SH-SY5Y (cell line): ENCODE measurements at regions not wholly inside any gene's neighbourhood (a gene's known extent, or its start where the extent isn't known, plus 50 kb on each side); places are given as distances from the start of the nearest gene placed in this dataset.
A peak's percentile ranks its signal among the peaks of the same experiment; 100 is the strongest.

ENCODE experiments used
- GATA2 ChIP-seq: IDR thresholded peaks from 2 replicates; pipeline ENCODE4 v1.6.1; 2011; ENCODE audit warnings: mild to moderate bottlenecking, low read depth, low read length
- GATA3 ChIP-seq: IDR thresholded peaks from 2 replicates; pipeline ENCODE4 v1.6.1; 2011; ENCODE audit warnings: low read depth, mild to moderate bottlenecking, low read length, moderate library complexity

DNA sequence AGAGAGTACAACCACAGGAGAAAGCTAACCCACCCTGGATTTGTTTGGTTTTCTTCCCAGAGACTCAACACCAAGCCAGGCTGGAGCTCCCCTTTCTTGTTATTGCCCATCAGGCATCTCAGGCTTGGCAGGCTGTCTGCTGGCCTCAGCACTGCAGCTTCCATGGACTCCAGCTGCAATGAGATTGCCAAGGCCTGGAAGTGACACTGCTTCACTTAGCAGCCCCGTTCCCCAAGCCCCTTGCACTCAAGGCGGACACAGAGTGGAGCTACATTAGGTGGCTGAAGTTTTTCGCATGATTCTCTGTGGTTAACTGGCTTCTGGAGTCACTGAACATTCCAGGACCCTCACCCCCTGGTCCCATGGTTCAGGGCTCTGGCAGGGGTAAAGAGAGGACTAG is 163.1 kb upstream of the GDF10 start:
- TF ChIP-seq GATA3 (no peak), GATA2 (no peak)

DNA sequence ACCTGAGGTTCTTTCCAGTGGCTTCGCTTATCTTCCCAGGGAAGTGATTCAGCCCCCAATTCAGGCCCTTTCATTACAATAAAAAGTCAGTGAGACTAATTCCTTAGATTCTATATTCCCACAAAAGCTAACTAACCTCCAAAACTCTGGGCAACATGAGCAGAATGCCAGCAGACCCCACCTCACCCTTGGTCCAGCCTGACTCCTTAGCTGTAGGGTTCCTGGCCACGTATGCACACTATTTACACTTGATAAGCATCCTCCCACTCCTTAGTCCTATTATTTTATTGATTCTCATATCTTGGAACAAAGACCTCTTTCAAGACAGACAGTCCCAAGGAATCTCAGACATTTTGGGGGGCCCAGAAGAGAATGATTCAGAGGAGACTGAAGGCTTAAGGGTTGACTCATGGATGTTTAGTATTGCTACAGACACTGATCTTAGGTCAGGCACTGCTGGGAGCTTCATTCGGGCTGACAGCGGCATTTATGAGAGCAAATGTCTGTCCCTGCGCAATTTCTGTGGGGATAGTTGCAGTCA is 162.6 kb upstream of the GDF10 start:
- TF ChIP-seq GATA2: no peak
- no peak for TF ChIP-seq GATA3

DNA sequence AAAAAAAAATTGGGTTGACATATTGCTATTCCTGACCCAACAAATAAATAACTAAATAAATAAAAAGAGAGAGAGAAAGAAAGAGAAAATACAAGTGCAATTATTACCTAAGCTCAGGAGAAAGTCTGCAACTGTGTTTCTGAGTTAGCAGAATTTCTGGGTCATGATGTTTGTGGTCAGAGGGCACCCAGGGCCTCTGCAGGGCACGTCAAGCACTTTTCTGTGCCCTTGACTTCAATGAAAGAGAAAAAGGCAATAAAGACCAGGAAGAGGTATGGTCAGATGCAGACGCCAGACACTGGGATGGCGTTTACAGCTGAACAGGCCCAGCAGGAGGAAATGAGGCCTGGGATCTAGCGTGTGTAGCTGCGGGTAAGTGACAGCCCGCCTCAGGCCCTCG is 160.9 kb upstream of the GDF10 start:
- TF ChIP-seq GATA2 (no peak), GATA3 (no peak)

DNA sequence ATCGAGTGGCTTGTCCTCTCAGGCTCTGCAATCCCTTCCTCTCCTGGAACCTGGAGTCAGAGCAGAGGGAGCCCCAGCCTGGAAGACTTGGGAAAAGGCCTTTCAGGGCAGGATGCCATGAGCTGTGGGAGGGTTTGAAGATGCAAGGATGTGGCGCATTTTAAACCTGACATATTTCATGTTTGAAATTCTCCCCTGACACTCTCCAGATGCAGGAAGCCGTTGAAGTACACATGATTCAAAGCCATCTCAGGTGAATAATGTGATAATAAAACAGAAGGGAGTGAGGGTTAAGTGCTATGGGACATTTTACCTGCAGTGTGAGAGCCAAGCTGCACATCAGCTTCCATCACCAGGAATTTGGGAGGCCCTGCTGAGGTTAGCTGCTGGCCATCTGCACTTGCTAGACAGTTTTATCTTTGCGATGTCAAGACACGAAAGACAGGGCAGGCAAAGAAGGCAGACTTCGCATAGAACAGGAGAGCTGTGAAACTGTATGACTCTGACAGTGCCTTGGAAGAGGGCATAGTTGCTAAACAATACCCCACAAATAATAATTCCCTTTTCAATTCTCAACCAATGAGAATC is 159.1 kb upstream of the GDF10 start:
- TF ChIP-seq GATA3: no peak
- TF ChIP-seq GATA2: no peak

DNA sequence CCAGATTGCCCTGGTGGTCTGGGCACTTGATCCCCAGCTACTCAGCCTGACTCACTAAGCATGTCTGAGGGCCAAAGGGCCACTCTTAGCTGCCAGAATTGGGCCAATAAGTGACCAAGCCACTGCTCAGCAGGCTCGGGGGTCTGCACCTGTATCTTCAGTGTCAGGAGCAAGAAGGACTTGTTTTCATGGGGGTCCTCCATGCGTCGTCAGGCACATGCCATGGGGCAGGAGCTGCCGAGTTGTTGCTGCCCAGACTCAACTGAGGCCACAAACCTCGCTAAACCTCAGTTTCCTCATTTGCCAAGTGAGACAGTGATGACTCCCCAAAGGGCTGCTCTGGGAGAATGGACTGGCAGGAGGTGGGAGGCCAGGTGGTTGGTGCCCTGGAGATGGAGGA is 158.6 kb upstream of the GDF10 start:
- no peak for TF ChIP-seq GATA2
- no peak for TF ChIP-seq GATA3

DNA sequence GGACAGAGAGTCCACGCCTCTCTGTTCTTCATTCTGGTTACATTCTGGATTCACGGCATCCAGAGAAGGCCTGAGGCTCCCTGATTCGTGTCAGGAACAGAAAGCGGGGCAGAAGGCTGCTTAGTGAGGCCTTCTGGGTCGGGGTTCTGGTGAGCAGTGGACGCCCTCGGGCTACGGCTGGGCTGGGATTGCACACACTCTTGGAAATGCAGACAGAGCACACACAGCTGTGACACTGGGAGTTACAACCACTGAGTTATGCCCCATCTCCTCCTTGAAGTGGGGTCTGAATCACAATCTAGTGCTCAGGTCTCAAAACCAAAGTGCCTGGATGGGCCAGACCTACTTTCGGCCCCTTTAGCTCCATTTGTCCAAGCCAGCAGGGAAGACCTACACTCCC is 156.9 kb upstream of the GDF10 start:
- TF ChIP-seq GATA3: no peak
- no peak for TF ChIP-seq GATA2

DNA sequence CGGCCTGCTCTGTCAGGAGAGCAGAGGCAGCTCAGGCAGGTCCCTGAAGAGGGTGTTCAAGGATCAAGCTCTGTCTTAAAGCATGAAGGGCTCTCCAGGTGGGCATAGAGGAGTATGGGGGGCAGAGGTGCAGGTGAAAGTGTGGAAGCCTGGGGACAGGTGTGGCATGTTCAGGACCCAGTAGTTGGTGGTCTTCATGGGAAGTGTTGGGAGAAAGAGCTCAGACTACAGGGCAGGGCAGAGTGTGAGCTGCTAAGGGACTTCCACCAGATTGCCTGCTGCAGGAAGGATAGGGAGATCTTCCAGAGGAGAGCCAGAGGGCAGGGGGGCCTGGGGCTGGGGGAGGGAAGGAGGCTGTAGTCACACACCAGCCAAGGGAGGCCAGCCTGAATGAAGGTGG is 156.5 kb upstream of the GDF10 start:
- TF ChIP-seq GATA2 (no peak), GATA3 (no peak)

DNA sequence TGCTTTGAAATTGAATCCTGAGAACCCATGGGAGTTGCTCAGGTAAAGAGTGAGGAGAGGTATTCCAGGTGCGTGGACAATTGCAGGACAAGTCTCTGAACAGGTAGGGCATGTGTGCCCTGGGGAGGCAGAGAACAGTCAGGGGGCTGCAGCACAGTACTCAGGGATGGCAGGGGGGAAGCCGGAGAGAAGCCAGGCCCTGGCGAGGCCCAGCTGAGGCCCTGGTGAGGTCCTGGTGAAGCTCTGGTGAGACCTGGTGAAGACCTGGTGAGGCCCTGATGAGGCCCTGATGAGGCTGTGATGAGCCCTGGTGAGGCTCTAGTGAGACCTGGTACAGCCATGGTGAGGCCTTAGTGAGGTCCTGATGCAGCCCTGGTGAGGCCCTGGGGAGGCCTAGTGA is 155.5 kb upstream of the GDF10 start:
- no peak for TF ChIP-seq GATA2
- no peak for TF ChIP-seq GATA3

DNA sequence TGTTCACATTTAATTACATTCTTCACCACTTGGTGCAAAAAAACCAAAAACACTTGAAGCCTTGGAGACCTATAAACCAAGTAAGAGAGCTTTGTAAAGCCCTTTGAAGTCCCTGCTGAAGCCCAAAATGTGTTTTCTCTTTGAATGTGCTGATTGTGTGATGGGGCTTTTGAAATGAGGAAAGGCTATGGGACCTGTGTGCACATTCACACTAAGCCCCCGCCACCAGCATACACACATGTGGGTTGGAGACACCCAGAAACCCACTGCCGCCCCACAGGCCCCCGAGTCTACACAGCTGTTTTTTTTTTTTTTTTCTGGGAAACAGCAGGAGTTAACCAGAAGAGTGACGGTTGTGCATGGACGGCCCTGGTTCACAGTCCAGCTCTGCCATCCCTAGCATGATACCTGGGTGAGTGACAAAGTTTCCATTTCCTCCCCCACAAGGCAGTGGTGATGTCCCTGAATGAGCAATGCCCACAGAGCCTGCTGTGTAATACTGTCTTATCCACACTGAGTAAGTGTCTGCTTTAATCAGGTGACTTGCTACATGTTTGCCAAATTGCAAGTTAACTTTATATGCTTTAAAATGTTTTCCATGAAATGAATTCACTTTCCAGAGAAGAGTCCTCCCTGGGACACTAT is 154.6 kb upstream of the GDF10 start:
- TF ChIP-seq GATA2 (no peak), GATA3 (no peak)

DNA sequence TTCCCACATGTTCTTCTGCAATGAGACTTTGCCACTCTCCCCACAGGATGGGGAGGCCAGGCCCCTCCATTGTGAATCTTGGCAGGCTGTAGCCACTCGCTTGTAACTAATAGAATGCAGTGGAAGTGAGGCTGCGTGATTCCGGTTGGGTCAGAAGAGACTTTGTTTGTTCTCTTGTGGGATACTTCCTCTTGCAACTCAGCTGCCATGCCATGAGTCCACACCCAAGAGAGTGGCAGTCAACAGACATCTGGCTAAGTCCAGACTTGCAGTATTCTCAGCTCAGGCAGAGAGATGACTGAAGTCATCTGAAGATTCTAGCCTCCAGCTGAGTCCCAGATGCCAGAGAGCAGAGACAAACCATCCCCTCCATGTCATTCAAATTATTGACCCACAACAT is 153.4 kb upstream of the GDF10 start:
- TF ChIP-seq GATA3 (no peak), GATA2 (no peak)

DNA sequence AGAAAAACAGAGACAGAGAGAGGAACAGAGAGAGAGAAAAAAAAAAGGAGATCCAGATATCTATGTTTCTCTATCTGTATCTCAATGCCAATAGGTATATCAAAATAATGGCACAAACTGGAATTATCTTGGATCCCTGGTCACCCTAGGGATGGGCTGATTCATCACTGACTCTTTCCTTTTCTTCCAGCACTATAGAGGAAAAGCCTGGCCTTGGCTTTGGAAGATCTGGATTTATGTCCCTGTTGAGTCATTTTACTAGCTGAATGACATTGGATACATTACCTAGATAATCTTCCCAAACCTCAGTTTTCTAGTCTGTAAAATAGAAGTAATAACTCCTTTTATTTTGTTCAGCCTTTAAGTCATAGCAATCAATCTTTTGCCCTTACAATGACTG is 152.8 kb upstream of the GDF10 start:
- no peak for TF ChIP-seq GATA3
- TF ChIP-seq GATA2: no peak

DNA sequence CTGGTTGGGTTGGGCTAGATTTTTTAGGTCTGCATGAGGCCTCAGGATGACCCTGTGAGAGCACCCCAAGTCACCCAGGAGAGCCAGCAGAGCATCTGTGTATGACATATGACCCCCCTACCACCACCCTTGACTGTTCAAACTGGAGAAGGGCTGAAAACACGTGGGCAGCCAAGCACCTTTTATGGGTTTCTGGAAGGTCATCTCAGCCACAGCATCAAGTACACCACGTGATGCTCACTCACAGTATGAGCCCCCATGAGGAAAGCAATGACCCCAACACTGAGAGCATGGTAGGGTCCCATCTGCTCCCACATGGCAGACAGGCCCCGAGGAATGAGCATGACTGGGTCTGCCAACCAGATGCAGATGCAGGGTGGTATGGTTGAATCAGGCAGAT is 149.4 kb upstream of the GDF10 start:
- no peak for TF ChIP-seq GATA3
- TF ChIP-seq GATA2: no peak

DNA sequence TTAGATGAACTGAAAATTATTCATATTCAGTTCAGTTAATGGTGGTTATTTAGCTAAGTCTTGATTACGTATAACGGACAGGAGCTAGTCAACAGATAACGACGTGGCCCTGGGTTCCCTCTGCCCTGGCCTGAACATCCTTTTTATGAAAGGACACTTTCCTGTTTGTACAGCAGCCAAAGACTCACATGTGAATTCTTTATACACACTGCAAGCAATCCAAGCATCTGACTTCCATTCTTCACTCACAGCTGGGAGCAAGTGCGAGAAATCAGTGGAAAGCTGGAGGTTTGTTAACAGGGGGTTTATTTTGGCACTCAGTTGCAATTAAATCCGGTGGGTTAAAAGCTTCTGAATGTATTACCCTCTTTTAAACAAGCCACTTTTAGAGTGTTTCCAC is 148.1 kb upstream of the GDF10 start:
- TF ChIP-seq GATA3 (no peak), GATA2 (no peak)

DNA sequence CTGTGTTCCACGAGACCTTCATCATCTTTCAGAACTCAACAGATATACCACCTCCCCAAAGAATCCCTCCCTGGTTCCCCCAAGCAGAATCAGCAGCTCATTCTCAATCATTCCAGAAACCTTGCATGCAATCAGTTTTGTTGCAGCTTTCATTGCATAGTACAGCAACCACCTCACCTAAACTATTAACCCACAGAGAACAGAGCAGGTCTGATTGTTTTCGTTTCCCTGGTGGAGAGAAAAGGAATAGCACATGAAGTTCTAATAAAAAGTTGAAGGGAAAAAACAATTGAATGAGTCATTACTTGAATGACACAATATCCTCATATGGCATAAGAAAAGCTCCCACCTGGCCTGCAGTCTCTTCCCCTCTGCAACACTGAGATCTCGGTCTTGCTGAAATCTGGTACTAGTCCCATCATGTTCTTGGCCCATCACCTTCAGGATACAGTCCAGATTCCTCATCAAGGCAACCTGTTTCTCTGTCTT is 147.1 kb upstream of the GDF10 start:
- TF ChIP-seq GATA2: no peak
- no peak for TF ChIP-seq GATA3

DNA sequence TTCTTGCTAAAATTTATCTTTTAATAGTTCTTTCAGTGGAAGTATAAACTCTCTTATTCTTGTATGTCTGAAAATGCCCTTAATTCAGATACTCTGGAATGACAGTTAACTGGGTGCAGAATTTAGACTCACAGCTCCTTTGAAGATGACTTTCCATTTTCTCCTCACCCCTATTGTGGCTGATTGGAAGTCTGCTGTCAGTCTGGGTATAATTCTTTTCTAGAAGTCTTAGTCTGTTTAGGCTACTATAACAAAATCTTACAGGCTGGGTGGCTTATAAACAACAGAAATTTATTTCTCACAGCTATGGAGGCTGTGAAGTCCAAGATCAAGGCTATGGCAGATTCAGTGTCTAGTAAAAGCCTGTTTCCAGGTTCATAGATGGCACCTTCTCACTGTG is 145.2 kb upstream of the GDF10 start:
- TF ChIP-seq GATA2: no peak

DNA sequence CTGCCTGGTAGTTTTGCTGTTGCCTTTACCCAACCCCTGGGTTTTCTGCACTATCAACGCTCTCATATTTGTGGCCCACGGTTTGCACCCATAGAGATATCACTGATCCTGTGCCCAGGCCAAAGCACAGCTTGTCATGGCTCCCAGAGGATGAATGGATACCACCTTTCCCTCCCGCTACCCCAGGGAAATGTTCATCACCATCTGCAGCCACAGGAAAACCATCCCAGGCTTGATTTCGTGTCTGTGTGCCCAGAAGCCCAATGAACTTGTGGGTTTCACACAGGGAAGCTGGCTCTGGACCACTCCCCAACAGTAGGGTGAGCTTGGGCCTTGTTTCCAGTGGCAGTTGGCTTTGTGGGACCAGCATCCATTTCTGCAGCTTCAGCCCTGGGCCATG is 143.1 kb upstream of the GDF10 start:
- TF ChIP-seq GATA3 (no peak), GATA2 (no peak)

DNA sequence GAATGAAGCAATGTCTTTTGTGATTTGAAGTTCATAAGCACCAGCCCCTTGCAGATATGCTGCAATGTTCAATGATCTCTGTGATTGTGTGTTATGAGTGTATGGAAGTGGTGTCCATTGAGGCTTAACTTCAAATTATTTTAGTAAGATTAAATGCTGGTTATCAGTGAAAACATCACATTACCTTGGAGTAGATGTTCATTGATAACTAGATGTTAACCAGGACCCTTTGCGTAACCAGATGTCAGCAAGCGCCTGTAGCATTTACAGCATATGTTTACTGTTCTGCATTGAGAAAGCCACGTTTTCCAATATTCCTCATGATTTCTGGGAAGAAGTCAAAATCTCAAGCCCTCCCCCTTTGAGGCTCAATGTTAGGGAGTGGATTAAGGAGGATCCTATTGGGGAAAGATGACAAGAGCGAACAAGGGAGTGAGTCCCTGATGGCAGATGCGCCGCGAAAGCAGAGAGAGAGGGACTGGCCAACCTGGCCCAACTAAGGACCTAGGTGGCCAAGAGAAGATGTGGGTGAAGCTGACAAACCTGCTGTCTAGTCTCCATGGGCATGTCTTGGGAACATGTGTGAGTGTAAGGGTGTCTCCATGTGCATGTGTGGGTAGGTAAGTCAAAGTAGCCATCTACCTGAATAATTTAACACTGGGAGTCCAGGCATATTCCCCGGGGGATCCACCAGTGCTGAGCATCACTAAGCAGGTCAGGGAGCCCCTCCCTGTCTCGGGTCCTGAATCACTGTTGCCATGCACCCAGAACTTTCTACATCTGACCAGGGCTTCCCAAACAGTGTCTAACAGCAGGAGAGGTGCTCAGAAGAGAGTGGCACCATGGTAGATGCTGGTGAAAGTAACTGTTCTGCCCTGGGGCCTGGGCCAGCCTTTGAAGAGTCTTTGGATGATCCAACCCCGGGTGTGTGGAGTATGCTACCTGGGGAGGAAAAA is 141.6 kb upstream of the GDF10 start:
- TF ChIP-seq GATA3 (peak; percentile 69; the same call in 1 of the 2 replicates), GATA2 (no peak; the same call in 1 of the 2 replicates)
